ENCODE measurements at regions not wholly inside any gene's neighbourhood (a gene's known extent, or its start where the extent isn't known, plus 50 kb on each side); places are given as distances from the start of the nearest gene placed in this dataset.

- no peak for TF ChIP-seq TCF4 (CRISPR knock-in tag; IDR thresholded peaks at IDR 0.05; ENCODE audit: borderline replicate concordance)
- no peak for TF ChIP-seq TOX (CRISPR knock-in tag; IDR thresholded peaks at IDR 0.05; ENCODE audit: borderline replicate concordance)
- no peak for TF ChIP-seq ZFP3 (CRISPR knock-in tag; IDR thresholded peaks at IDR 0.05)
- no peak for TF ChIP-seq ISL1 (CRISPR knock-in tag; IDR thresholded peaks at IDR 0.05)
- no peak for TF ChIP-seq CSRNP3 (CRISPR knock-in tag; IDR thresholded peaks at IDR 0.05)
- no peak for TF ChIP-seq CSDC2 (CRISPR knock-in tag; IDR thresholded peaks at IDR 0.05)
- no peak for TF ChIP-seq ARNTL (CRISPR knock-in tag; IDR thresholded peaks at IDR 0.05; ENCODE audit: borderline replicate concordance, low read depth)
- no peak for TF ChIP-seq CREB5 (CRISPR knock-in tag; IDR thresholded peaks at IDR 0.05; ENCODE audit: low read depth)
- TF ChIP-seq PPARA (CRISPR knock-in tag; IDR thresholded peaks at IDR 0.05; ENCODE audit: borderline replicate concordance): no peak
- TF ChIP-seq ESRRG (CRISPR knock-in tag; IDR thresholded peaks at IDR 0.05): no peak
- TF ChIP-seq TSHZ2 (CRISPR knock-in tag; IDR thresholded peaks at IDR 0.05): no peak
- no peak for TF ChIP-seq OSR1 (CRISPR knock-in tag; IDR thresholded peaks at IDR 0.05)
- no peak for TF ChIP-seq ZNF70 (CRISPR knock-in tag; IDR thresholded peaks at IDR 0.05)
- TF ChIP-seq ZNF8 (CRISPR knock-in tag; IDR thresholded peaks at IDR 0.05): no peak
- no peak for TF ChIP-seq SNAI2 (CRISPR knock-in tag; IDR thresholded peaks at IDR 0.05)
Observed at GRCh38 chr13:107252021-107252420, 684.1 kb upstream of the ARGLU1 start.

GRCh38 chr13:107251341-107251740, 683.4 kb upstream of the ARGLU1 start:
- TF ChIP-seq ZNF8 (CRISPR knock-in tag; IDR thresholded peaks at IDR 0.05): no peak
- no peak for TF ChIP-seq CSDC2 (CRISPR knock-in tag; IDR thresholded peaks at IDR 0.05)
- TF ChIP-seq ZNF565 (CRISPR knock-in tag; conservative IDR thresholded peaks at IDR 0.05; ENCODE audit: low read depth): no peak
- no peak for TF ChIP-seq GLIS3 (CRISPR knock-in tag; IDR thresholded peaks at IDR 0.05)
- no peak for TF ChIP-seq CREB5 (CRISPR knock-in tag; IDR thresholded peaks at IDR 0.05; ENCODE audit: low read depth)
- no peak for TF ChIP-seq ZNF70 (CRISPR knock-in tag; IDR thresholded peaks at IDR 0.05)
- no peak for TF ChIP-seq ZFP3 (CRISPR knock-in tag; IDR thresholded peaks at IDR 0.05)
- TF ChIP-seq TCF4 (CRISPR knock-in tag; IDR thresholded peaks at IDR 0.05; ENCODE audit: borderline replicate concordance): no peak
- no peak for TF ChIP-seq ISL1 (CRISPR knock-in tag; IDR thresholded peaks at IDR 0.05)
- no peak for TF ChIP-seq CSRNP3 (CRISPR knock-in tag; IDR thresholded peaks at IDR 0.05)
- no peak for TF ChIP-seq ARNTL (CRISPR knock-in tag; IDR thresholded peaks at IDR 0.05; ENCODE audit: borderline replicate concordance, low read depth)
- TF ChIP-seq PPARA (CRISPR knock-in tag; IDR thresholded peaks at IDR 0.05; ENCODE audit: borderline replicate concordance): no peak
- TF ChIP-seq SNAI2 (CRISPR knock-in tag; IDR thresholded peaks at IDR 0.05): no peak
- TF ChIP-seq POU6F1 (CRISPR knock-in tag; IDR thresholded peaks at IDR 0.05; ENCODE audit: borderline replicate concordance, low read depth): no peak
- no peak for TF ChIP-seq ESRRG (CRISPR knock-in tag; IDR thresholded peaks at IDR 0.05)
- peak; percentile 54; the same call in 2 of the 3 replicates for ATAC-seq

More at GRCh38 chr13:107252021-107252420, 684.1 kb upstream of the ARGLU1 start:
- ATAC-seq: no peak

- TF ChIP-seq ZC3H10 (CRISPR knock-in tag; IDR thresholded peaks at IDR 0.05) (no peak), GLIS3 (CRISPR knock-in tag; IDR thresholded peaks at IDR 0.05) (no peak), RARB (CRISPR knock-in tag; IDR thresholded peaks at IDR 0.05) (no peak), CSDC2 (CRISPR knock-in tag; IDR thresholded peaks at IDR 0.05) (no peak), PATZ1 (CRISPR knock-in tag; IDR thresholded peaks at IDR 0.05; ENCODE audit: borderline replicate concordance) (no peak), PPARA (CRISPR knock-in tag; IDR thresholded peaks at IDR 0.05; ENCODE audit: borderline replicate concordance) (no peak), ZNF565 (CRISPR knock-in tag; conservative IDR thresholded peaks at IDR 0.05; ENCODE audit: low read depth) (no peak), POU6F1 (CRISPR knock-in tag; IDR thresholded peaks at IDR 0.05; ENCODE audit: borderline replicate concordance, low read depth) (no peak), TOX (CRISPR knock-in tag; IDR thresholded peaks at IDR 0.05; ENCODE audit: borderline replicate concordance) (no peak)
- ATAC-seq: peak; percentile 32; the same call in 2 of the 3 replicates
Observed at GRCh38 chr13:107250628-107251027, 682.7 kb upstream of the ARGLU1 start.
